T-helper 2 cell treated with Interferon-gamma antibody and Interleukin-4, amounts not matched to agents 100 ng/mL and 5 ng/mL, for 36 hours (primary cell): ENCODE measurements at regions not wholly inside any gene's neighbourhood (a gene's known extent, or its start where the extent isn't known, plus 50 kb on each side); places are given as distances from the start of the nearest gene placed in this dataset.

ENCODE experiments used
- intact Hi-C: fragments of 100-400 bp; cut with micrococcal nuclease; formaldehyde crosslinking; loops from one replicate; pipeline ENCODE4 v1.15.1; 2023

GRCh38 chr10:78900715-78901430, 167.9 kb upstream of the ZMIZ1 start:
- intact Hi-C loops = no loop called here

GRCh38 chr10:78901694-78902093, 167.1 kb upstream of the ZMIZ1 start:
- intact Hi-C loops = no loop called here

- intact Hi-C loops = no loop called here
These were observed 166.0 kb upstream of the ZMIZ1 start for GRCh38 chr10:78902815-78903214.

- intact Hi-C loops = no loop called here
These were observed 165.3 kb upstream of the ZMIZ1 start for GRCh38 chr10:78903341-78903940.

- intact Hi-C loops = no loop called here
These were observed 164.6 kb upstream of the ZMIZ1 start for GRCh38 chr10:78904196-78904595.

GRCh38 chr10:78905015-78905956, 163.5 kb upstream of the ZMIZ1 start:
- intact Hi-C loops = no loop called here

- intact Hi-C loops = no loop called here
These were observed 162.8 kb upstream of the ZMIZ1 start for GRCh38 chr10:78905957-78906308.

GRCh38 chr10:78906734-78907390, 161.9 kb upstream of the ZMIZ1 start:
- intact Hi-C loops = no loop called here

GRCh38 chr10:78907551-78908211, 161.1 kb upstream of the ZMIZ1 start:
- intact Hi-C loops = no loop called here

- intact Hi-C loops = no loop called here
These were observed 159.5 kb upstream of the ZMIZ1 start for GRCh38 chr10:78909221-78909620.

GRCh38 chr10:78910021-78910420, 158.7 kb upstream of the ZMIZ1 start:
- intact Hi-C loops = no loop called here

- intact Hi-C loops = no loop called here
These were observed 158.3 kb upstream of the ZMIZ1 start for GRCh38 chr10:78910476-78910875.

- intact Hi-C loops = no loop called here
These were observed 157.9 kb upstream of the ZMIZ1 start for GRCh38 chr10:78910886-78911285.

- intact Hi-C loops = no loop called here
These were observed 157.0 kb upstream of the ZMIZ1 start for GRCh38 chr10:78911533-78912340.

- intact Hi-C loops = no loop called here
These were observed 156.2 kb upstream of the ZMIZ1 start for GRCh38 chr10:78912361-78913218.

- intact Hi-C loops = no loop called here
These were observed 155.3 kb upstream of the ZMIZ1 start for GRCh38 chr10:78913219-78914059.

- intact Hi-C loops = no loop called here
These were observed 154.7 kb upstream of the ZMIZ1 start for GRCh38 chr10:78914060-78914378.

GRCh38 chr10:78914502-78915189, 154.1 kb upstream of the ZMIZ1 start:
- intact Hi-C loops = no loop called here
